ENCODE measurements at regions not wholly inside any gene's neighbourhood (a gene's known extent, or its start where the extent isn't known, plus 50 kb on each side); places are given as distances from the start of the nearest gene placed in this dataset.
A peak's percentile ranks its signal among the peaks of the same experiment; 100 is the strongest.

- no peak for DNase-seq (ENCODE audit: low spot score)
Measured at GRCh38 chr2:18829976-18830375, 240.6 kb upstream of the NT5C1B start.

GRCh38 chr2:18829251-18829902 lies 240.0 kb upstream of the NT5C1B start:
- peak; percentile 61 for DNase-seq (ENCODE audit: low spot score)

GRCh38 chr2:18828296-18828695 lies 238.9 kb upstream of the NT5C1B start:
- no peak for DNase-seq (ENCODE audit: low spot score)

GRCh38 chr2:18825838-18826237 lies 236.5 kb upstream of the NT5C1B start:
- no peak for DNase-seq (ENCODE audit: low spot score)

GRCh38 chr2:18824915-18825314 lies 235.5 kb upstream of the NT5C1B start:
- DNase-seq (ENCODE audit: low spot score), result no peak

- no peak for DNase-seq (ENCODE audit: low spot score)
Measured at GRCh38 chr2:18824325-18824790, 235.0 kb upstream of the NT5C1B start.

- DNase-seq (ENCODE audit: low spot score), result no peak
Measured at GRCh38 chr2:18821431-18821830, 232.1 kb upstream of the NT5C1B start.

- DNase-seq (ENCODE audit: low spot score), result no peak
Measured at GRCh38 chr2:18820966-18821365, 231.6 kb upstream of the NT5C1B start.

GRCh38 chr2:18819566-18819965 lies 230.2 kb upstream of the NT5C1B start:
- no peak for DNase-seq (ENCODE audit: low spot score)

GRCh38 chr2:18814387-18814786 lies 225.0 kb upstream of the NT5C1B start:
- no peak for DNase-seq (ENCODE audit: low spot score)

- no peak for DNase-seq (ENCODE audit: low spot score)
Measured at GRCh38 chr2:18804536-18804935, 215.2 kb upstream of the NT5C1B start.

- DNase-seq (ENCODE audit: low spot score), result no peak
Measured at GRCh38 chr2:18803141-18803939, 214.0 kb upstream of the NT5C1B start.

- no peak for DNase-seq (ENCODE audit: low spot score)
Measured at GRCh38 chr2:18800240-18800971, 211.0 kb upstream of the NT5C1B start.

- DNase-seq (ENCODE audit: low spot score), result no peak
Measured at GRCh38 chr2:18799397-18799796, 210.0 kb upstream of the NT5C1B start.

- no peak for DNase-seq (ENCODE audit: low spot score)
Measured at GRCh38 chr2:18797133-18797845, 207.9 kb upstream of the NT5C1B start.

GRCh38 chr2:18795906-18796305 lies 206.5 kb upstream of the NT5C1B start:
- DNase-seq (ENCODE audit: low spot score), result peak; percentile 12

GRCh38 chr2:18792684-18793083 lies 203.3 kb upstream of the NT5C1B start:
- no peak for DNase-seq (ENCODE audit: low spot score)

GRCh38 chr2:18792226-18792629 lies 202.9 kb upstream of the NT5C1B start:
- no peak for DNase-seq (ENCODE audit: low spot score)

GRCh38 chr2:18791172-18791797 lies 201.9 kb upstream of the NT5C1B start:
- DNase-seq (ENCODE audit: low spot score), result no peak

- DNase-seq (ENCODE audit: low spot score), result no peak
Measured at GRCh38 chr2:18790509-18791171, 201.3 kb upstream of the NT5C1B start.

- DNase-seq (ENCODE audit: low spot score), result no peak
Measured at GRCh38 chr2:18788592-18788991, 199.2 kb upstream of the NT5C1B start.

Data from AG08395 (cell line).